GM18502 (cell line): ENCODE measurements at regions not wholly inside any gene's neighbourhood (a gene's known extent, or its start where the extent isn't known, plus 50 kb on each side); places are given as distances from the start of the nearest gene placed in this dataset.

ENCODE experiments used
- ATAC-seq: cut with Tn5 transposase; IDR thresholded peaks from one replicate; pipeline ENCODE4 v1.9.1; 2021; ENCODE audit warnings: mild to moderate bottlenecking; ENCODE audit not compliant: unreplicated experiment, poor library complexity

- ATAC-seq, result no peak
Observed at GRCh38 chr5:82334856-82335255, 56.7 kb upstream of the RPS23 start.

GRCh38 chr5:82334085-82334692 is 56.0 kb upstream of the RPS23 start:
- ATAC-seq, result no peak

- no peak for ATAC-seq
Observed at GRCh38 chr5:82332886-82333615, 54.9 kb upstream of the RPS23 start.

- no peak for ATAC-seq
Observed at GRCh38 chr5:82332064-82332855, 54.1 kb upstream of the RPS23 start.

- ATAC-seq, result no peak
Observed at GRCh38 chr5:82331557-82331956, 53.4 kb upstream of the RPS23 start.

- no peak for ATAC-seq
Observed at GRCh38 chr5:82330530-82331270, 52.5 kb upstream of the RPS23 start.

DNA sequence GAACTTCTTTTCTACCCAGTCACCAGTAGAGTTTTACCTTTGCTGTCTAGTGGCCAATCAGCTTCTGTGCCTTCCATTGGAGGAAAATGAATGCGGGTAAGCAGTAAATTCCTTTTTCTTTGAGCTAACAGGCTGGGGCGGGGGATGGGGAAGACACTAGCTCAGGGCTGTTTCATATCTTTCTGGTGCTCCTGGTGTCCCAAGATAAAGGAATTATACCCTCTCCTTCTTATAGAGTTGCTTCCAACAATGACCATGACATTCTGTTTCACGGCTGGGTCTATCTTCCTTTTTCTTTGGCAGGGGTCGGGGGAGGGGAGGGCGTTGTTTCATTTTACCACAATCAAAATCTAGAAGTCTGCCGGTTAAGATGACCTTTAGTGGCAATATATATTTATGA is 51.2 kb upstream of the RPS23 start:
- ATAC-seq, result no peak
